Gastroesophageal sphincter (tissue), 3 donors: ENCODE measurements at regions not wholly inside any gene's neighbourhood (a gene's known extent, or its start where the extent isn't known, plus 50 kb on each side); places are given as distances from the start of the nearest gene placed in this dataset.

Experiments
- EP300 ChIP-seq: sonication (generic); formaldehyde crosslinking; IDR thresholded peaks from one replicate; pipeline ENCODE4 v1.6.1; 2017; ENCODE audit warnings: antibody characterized with exemption, mild to moderate bottlenecking
- POLR2A ChIP-seq, 2 donors: fragments of 450-650 bp; IDR thresholded peaks; one replicate each; pipeline ENCODE4 v1.6.1; 2017; ENCODE audit warnings: antibody characterized with exemption in 2 of 2, mild to moderate bottlenecking in 2 of 2, moderate library complexity in 1 of 2
- POLR2AphosphoS5 ChIP-seq: sonication (generic); formaldehyde crosslinking; IDR thresholded peaks from one replicate; pipeline ENCODE4 v1.6.1; 2017; ENCODE audit warnings: antibody characterized with exemption
- TF ChIP-seq, protein P1 (sequence below), 4 experiments: fragments of 200-600 bp in 2 of 4; fragments of 450-650 bp in 2 of 4; sonication (generic) in 1 of 4; IDR thresholded peaks; one replicate each; pipeline ENCODE4 v1.5.1; 2017 to 2019; ENCODE audit warnings: antibody characterized with exemption in 4 of 4, mild to moderate bottlenecking in 2 of 4, moderate library complexity in 2 of 4

GRCh38 chr12:98325003-98325402 lies 190.4 kb upstream of the TMPO start:
- TF ChIP-seq, protein P1, sequence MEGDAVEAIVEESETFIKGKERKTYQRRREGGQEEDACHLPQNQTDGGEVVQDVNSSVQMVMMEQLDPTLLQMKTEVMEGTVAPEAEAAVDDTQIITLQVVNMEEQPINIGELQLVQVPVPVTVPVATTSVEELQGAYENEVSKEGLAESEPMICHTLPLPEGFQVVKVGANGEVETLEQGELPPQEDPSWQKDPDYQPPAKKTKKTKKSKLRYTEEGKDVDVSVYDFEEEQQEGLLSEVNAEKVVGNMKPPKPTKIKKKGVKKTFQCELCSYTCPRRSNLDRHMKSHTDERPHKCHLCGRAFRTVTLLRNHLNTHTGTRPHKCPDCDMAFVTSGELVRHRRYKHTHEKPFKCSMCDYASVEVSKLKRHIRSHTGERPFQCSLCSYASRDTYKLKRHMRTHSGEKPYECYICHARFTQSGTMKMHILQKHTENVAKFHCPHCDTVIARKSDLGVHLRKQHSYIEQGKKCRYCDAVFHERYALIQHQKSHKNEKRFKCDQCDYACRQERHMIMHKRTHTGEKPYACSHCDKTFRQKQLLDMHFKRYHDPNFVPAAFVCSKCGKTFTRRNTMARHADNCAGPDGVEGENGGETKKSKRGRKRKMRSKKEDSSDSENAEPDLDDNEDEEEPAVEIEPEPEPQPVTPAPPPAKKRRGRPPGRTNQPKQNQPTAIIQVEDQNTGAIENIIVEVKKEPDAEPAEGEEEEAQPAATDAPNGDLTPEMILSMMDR (IDR thresholded peaks at IDR 0.05) = no peak
- TF ChIP-seq POLR2AphosphoS5 (no peak), POLR2A (IDR thresholded peaks at IDR 0.05) (no peak), EP300 (no peak)
